ENCODE measurements at regions not wholly inside any gene's neighbourhood (a gene's known extent, or its start where the extent isn't known, plus 50 kb on each side); places are given as distances from the start of the nearest gene placed in this dataset.

DNA sequence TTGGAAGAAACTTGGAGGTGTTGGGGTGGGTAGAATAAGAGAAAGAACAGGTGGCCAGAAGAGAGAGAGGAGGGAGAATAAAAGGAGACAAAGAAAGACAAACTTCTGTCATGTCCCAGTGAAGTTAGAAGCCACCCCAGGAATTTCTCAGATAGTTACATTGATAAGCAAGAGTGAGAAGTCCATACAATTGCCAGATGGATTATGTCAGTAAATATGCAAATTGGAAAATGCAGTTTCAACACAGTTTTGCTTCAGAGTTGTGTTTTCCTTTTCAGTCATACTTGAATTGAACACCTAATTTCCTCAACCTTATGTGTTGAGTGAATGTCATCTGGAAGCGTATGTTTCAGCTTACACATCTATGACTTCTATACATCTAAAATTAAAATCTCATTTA is 139.2 kb downstream of the RXFP2 start:
- Mint-ChIP-seq H3K27ac (peak overlapping the region in 1 of 2 donors; percentile 15), H3K9me3 (no peaks in the 10 kb centered on the region), H3K4me3 (no peak overlapping the region), H3K36me3 (no peaks in the 10 kb centered on the region), H3K4me1 (peaks cover 0 to 14% (median 0%) of the 10 kb centered on the region in 3 donors), H3K27me3 (peaks cover 1 to 4% of the 10 kb centered on the region in 2 donors)
- Histone ChIP-seq H3K36me3 (ENCODE audit: control insufficient read depth in 2 of 2, extremely low read depth in 1 of 2, insufficient read depth in 1 of 2, low read length in 1 of 2) (no peaks in the 10 kb centered on the region), H3K4me1 (ENCODE audit: control insufficient read depth in 1 of 2, extremely low read depth in 1 of 2, insufficient read depth in 2 of 2, low read length in 2 of 2) (peaks cover 0 to 3% of the 10 kb centered on the region in 2 experiments), H3K9me3 (no peaks in the 10 kb centered on the region), H3K27me3 (replicated peaks in 1 of 2; ENCODE audit: control insufficient read depth in 2 of 2, extremely low read depth in 1 of 2, insufficient read depth in 2 of 2, low read length in 1 of 2) (no peaks in the 10 kb centered on the region), H3K27ac (ENCODE audit: low read length) (no peak overlapping the region), H3K4me3 (ENCODE audit: control insufficient read depth in 1 of 2, extremely low read depth in 1 of 2, low read length in 1 of 2) (no peak overlapping the region)
- DNase-seq, result no peak
- POLR2A ChIA-PET, result interaction anchor here in 1 of 2 donors (0.6 kb wide), 1 partner anchor 1507 kb away, joined by 3 read pairs; no protein-coding TSS in a partner anchor
- no peak for ATAC-seq (replicated peaks in 1 of 4)
- no CpG with 5 or more reads among the region's 1 CpG for WGBS (ENCODE audit: insufficient coverage)
- CTCF ChIA-PET, result interaction anchor here in 1 of 2 donors (0.8 kb wide), 1 partner anchor 644 kb away, joined by 3 read pairs; no protein-coding TSS in a partner anchor

DNA sequence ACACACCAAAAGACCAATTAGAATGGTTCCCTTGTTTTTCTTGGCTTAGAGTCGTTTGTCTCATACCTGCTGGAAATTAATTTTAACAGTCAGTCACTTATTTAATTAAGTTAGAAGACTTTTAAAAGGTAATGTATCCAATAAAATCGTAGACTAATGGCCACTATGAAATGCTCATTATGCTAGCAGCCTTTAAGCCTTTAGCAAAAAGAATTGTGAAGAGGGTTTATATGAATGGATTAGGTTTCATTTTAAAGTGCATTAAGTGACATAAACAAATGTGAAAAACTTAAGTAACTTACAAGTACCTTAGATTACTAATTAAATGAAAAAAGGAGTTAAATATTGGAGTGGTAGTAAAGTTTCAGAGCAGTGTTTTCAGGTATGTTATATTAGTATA is 139.6 kb downstream of the RXFP2 start:
- H3K9me3 Mint-ChIP-seq, result no peaks in the 10 kb centered on the region
- no peaks in the 10 kb centered on the region for H3K27me3 ChIP-seq (replicated peaks in 1 of 2; ENCODE audit: control insufficient read depth in 2 of 2, extremely low read depth in 1 of 2, insufficient read depth in 2 of 2, low read length in 1 of 2)
- CTCF ChIA-PET, result no interaction called here

DNA sequence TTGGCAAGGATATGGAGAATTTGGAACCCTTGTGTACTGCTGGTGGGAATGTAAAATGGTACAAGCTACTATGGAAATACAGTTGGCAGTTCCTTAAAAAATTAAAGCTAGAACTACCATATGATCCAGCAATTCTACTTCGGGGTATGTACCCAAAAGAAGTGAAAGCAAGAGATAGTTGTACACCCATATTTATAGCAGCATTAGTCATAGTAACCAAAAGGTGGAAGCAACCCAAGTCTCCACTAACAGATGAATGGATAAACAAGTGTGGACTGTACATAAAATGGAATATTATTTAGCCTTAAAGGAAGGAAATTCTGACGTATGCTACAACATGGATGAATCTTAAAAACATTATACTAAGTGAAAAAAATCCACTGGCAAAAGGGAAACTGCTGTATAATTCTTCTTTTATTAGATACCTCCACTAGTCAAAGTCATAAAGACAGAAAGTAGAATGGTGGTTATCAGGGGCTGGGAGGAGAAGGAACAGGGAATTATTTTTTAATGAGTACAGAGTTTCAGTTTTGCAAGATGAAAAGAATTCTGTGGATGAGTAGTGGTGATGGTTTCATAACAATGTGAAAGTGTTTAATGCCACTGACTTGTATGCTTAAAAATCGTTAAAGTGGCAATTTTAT is 141.6 kb downstream of the RXFP2 start:
- ATAC-seq (replicated peaks in 1 of 4), result no peak
- no peaks in the 10 kb centered on the region for H3K9me3 ChIP-seq
- Mint-ChIP-seq H3K27me3 (peaks cover 0 to 1% of the 10 kb centered on the region in 2 donors), H3K4me1 (peaks cover 0 to 8% (median 0%) of the 10 kb centered on the region in 3 donors), H3K36me3 (no peaks in the 10 kb centered on the region), H3K4me3 (no peak overlapping the region), H3K9me3 (no peaks in the 10 kb centered on the region), H3K27ac (no peak overlapping the region)
- ChIA-PET POLR2A (no interaction called here), CTCF (no interaction called here)
- DNase-seq, result no peak
- no peak overlapping the region for H3K27ac ChIP-seq (ENCODE audit: low read length)
- no peaks in the 10 kb centered on the region for H3K36me3 ChIP-seq (ENCODE audit: control insufficient read depth in 2 of 2, extremely low read depth in 1 of 2, insufficient read depth in 1 of 2, low read length in 1 of 2)
- no CpG with 5 or more reads among the region's 3 CpGs for WGBS (ENCODE audit: insufficient coverage)
- peaks cover 0 to 3% of the 10 kb centered on the region in 2 experiments for H3K4me1 ChIP-seq (ENCODE audit: control insufficient read depth in 1 of 2, extremely low read depth in 1 of 2, insufficient read depth in 2 of 2, low read length in 2 of 2)
- H3K4me3 ChIP-seq (ENCODE audit: control insufficient read depth in 1 of 2, extremely low read depth in 1 of 2, low read length in 1 of 2), result no peak overlapping the region
- no peaks in the 10 kb centered on the region for H3K27me3 ChIP-seq (replicated peaks in 1 of 2; ENCODE audit: control insufficient read depth in 2 of 2, extremely low read depth in 1 of 2, insufficient read depth in 2 of 2, low read length in 1 of 2)

More for the DNA sequence above, 139.6 kb downstream of the RXFP2 start:
- H3K36me3 ChIP-seq (ENCODE audit: control insufficient read depth in 2 of 2, extremely low read depth in 1 of 2, insufficient read depth in 1 of 2, low read length in 1 of 2), result no peaks in the 10 kb centered on the region
- no peaks in the 10 kb centered on the region for H3K9me3 ChIP-seq
- H3K4me1 Mint-ChIP-seq, result peaks cover 0 to 14% (median 0%) of the 10 kb centered on the region in 3 donors
- no CpG with 5 or more reads among the region's 2 CpGs for WGBS (ENCODE audit: insufficient coverage)
- H3K27ac Mint-ChIP-seq, result no peak overlapping the region
- peaks cover 1 to 4% of the 10 kb centered on the region in 2 donors for H3K27me3 Mint-ChIP-seq
- ATAC-seq (replicated peaks in 1 of 4), result no peak
- H3K4me1 ChIP-seq (ENCODE audit: control insufficient read depth in 1 of 2, extremely low read depth in 1 of 2, insufficient read depth in 2 of 2, low read length in 2 of 2), result peaks cover 0 to 3% of the 10 kb centered on the region in 2 experiments
- DNase-seq, result no peak
- H3K36me3 Mint-ChIP-seq, result no peaks in the 10 kb centered on the region
- no peak overlapping the region for H3K27ac ChIP-seq (ENCODE audit: low read length)
- H3K4me3 ChIP-seq (ENCODE audit: control insufficient read depth in 1 of 2, extremely low read depth in 1 of 2, low read length in 1 of 2), result no peak overlapping the region
- no peak overlapping the region for H3K4me3 Mint-ChIP-seq
- POLR2A ChIA-PET, result no interaction called here

DNA sequence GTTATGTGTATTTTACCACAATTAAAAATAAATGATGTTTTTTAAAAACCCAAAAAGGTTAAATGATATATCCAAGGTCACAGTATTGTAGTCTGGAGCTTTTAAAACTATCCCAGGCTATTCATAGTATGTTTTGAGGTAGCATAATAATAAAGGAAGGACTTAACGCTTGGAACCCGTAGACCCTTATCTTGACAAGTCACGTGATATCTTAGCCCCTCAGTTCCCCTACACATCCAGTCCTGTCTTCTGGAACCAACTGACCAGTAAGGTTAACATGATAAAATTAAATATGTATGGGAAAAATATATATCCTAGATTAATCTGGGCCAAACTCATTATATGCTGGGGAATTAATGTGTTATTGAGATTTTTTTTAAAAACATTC is 142.2 kb downstream of the RXFP2 start:
- Mint-ChIP-seq H3K27ac (no peak overlapping the region), H3K36me3 (no peaks in the 10 kb centered on the region), H3K9me3 (no peaks in the 10 kb centered on the region), H3K27me3 (peaks cover 0 to 1% of the 10 kb centered on the region in 2 donors), H3K4me3 (no peak overlapping the region), H3K4me1 (peaks cover 0 to 6% (median 0%) of the 10 kb centered on the region in 3 donors)
- peaks cover 0 to 2% of the 10 kb centered on the region in 2 experiments for H3K4me1 ChIP-seq (ENCODE audit: control insufficient read depth in 1 of 2, extremely low read depth in 1 of 2, insufficient read depth in 2 of 2, low read length in 2 of 2)
- no peaks in the 10 kb centered on the region for H3K9me3 ChIP-seq
- POLR2A ChIA-PET, result no interaction called here
- no peak for DNase-seq
- no peak for ATAC-seq (replicated peaks in 1 of 4)
- no peaks in the 10 kb centered on the region for H3K36me3 ChIP-seq (ENCODE audit: control insufficient read depth in 2 of 2, extremely low read depth in 1 of 2, insufficient read depth in 1 of 2, low read length in 1 of 2)
- no peak overlapping the region for H3K27ac ChIP-seq (ENCODE audit: low read length)
- CTCF ChIA-PET, result no interaction called here
- no peaks in the 10 kb centered on the region for H3K27me3 ChIP-seq (replicated peaks in 1 of 2; ENCODE audit: control insufficient read depth in 2 of 2, extremely low read depth in 1 of 2, insufficient read depth in 2 of 2, low read length in 1 of 2)
- WGBS (ENCODE audit: insufficient coverage), result no CpG with 5 or more reads among the region's 3 CpGs
- no peak overlapping the region for H3K4me3 ChIP-seq (ENCODE audit: control insufficient read depth in 1 of 2, extremely low read depth in 1 of 2, low read length in 1 of 2)

DNA sequence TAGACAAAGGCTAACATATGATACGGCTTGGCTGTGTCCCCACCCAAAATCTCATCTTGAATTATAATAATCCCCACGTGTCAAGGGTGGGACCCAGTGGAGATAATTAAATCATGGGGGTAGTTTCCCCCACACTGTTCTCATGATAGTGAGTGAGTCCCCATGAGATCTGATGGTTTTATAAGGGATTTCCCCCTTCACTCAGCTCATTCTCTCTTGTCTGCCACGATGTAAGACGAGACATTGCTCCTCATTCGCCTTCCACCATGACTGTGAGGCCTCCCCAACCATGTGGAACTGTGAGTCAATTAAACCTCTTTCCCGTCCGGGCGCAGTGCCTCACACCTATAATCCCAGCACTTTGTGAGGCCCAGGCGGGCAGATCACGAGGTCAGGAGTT is 143.5 kb downstream of the RXFP2 start:
- Mint-ChIP-seq H3K27ac (no peak overlapping the region), H3K36me3 (no peaks in the 10 kb centered on the region), H3K9me3 (no peaks in the 10 kb centered on the region), H3K27me3 (peaks cover 0 to under 1% of the 10 kb centered on the region in 2 donors), H3K4me3 (no peak overlapping the region), H3K4me1 (no peaks in the 10 kb centered on the region)
- no peaks in the 10 kb centered on the region for H3K4me1 ChIP-seq (ENCODE audit: control insufficient read depth in 1 of 2, extremely low read depth in 1 of 2, insufficient read depth in 2 of 2, low read length in 2 of 2)
- DNase-seq (no peak), ATAC-seq (replicated peaks in 1 of 4) (no peak)
- H3K4me3 ChIP-seq (ENCODE audit: control insufficient read depth in 1 of 2, extremely low read depth in 1 of 2, low read length in 1 of 2), result no peak overlapping the region
- no peaks in the 10 kb centered on the region for H3K36me3 ChIP-seq (ENCODE audit: control insufficient read depth in 2 of 2, extremely low read depth in 1 of 2, insufficient read depth in 1 of 2, low read length in 1 of 2)
- H3K27ac ChIP-seq (ENCODE audit: low read length), result no peak overlapping the region
- ChIA-PET CTCF (no interaction called here), POLR2A (no interaction called here)
- no peaks in the 10 kb centered on the region for H3K27me3 ChIP-seq (replicated peaks in 1 of 2; ENCODE audit: control insufficient read depth in 2 of 2, extremely low read depth in 1 of 2, insufficient read depth in 2 of 2, low read length in 1 of 2)
- 73% methylated on average over 3 of the region's 10 CpGs for WGBS (ENCODE audit: insufficient coverage)
- no peaks in the 10 kb centered on the region for H3K9me3 ChIP-seq

DNA sequence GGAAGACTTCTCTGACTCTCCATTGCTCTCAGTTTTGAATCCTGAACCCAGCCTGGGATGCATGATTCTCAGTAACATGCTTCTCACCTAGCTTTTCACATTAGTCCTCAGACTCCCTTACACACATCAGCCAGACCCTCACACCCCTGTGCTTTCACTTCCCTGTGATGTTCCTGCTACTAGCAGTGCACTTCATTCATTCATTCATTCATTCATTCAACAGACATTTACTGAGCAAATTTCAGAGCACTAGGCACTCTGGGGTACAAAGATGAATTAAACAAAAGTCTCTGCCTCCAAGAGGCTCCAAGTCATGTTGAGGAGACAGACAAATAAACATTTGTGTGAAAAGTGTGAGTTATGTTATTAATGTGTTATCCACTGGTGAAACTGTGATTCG is 145.2 kb downstream of the RXFP2 start:
- 100% methylated on average over 1 of the region's 1 CpG for WGBS (ENCODE audit: insufficient coverage)
- H3K4me3 Mint-ChIP-seq, result no peak overlapping the region
- CTCF ChIA-PET, result no interaction called here

More for the DNA sequence above, 145.2 kb downstream of the RXFP2 start:
- H3K4me3 ChIP-seq (ENCODE audit: control insufficient read depth in 1 of 2, extremely low read depth in 1 of 2, low read length in 1 of 2), result no peak overlapping the region
- no peak overlapping the region for H3K27ac Mint-ChIP-seq
- H3K36me3 Mint-ChIP-seq, result peaks cover 3% of the 10 kb centered on the region
- no peaks in the 10 kb centered on the region for H3K9me3 Mint-ChIP-seq
- no peaks in the 10 kb centered on the region for H3K4me1 Mint-ChIP-seq
- H3K27me3 Mint-ChIP-seq, result no peaks in the 10 kb centered on the region
- POLR2A ChIA-PET, result no interaction called here
- DNase-seq (no peak), ATAC-seq (replicated peaks in 1 of 4) (no peak)
- H3K4me1 ChIP-seq (ENCODE audit: control insufficient read depth in 1 of 2, extremely low read depth in 1 of 2, insufficient read depth in 2 of 2, low read length in 2 of 2), result no peaks in the 10 kb centered on the region
- no peak overlapping the region for H3K27ac ChIP-seq (ENCODE audit: low read length)
- H3K9me3 ChIP-seq, result no peaks in the 10 kb centered on the region
- H3K27me3 ChIP-seq (replicated peaks in 1 of 2; ENCODE audit: control insufficient read depth in 2 of 2, extremely low read depth in 1 of 2, insufficient read depth in 2 of 2, low read length in 1 of 2), result no peaks in the 10 kb centered on the region
- H3K36me3 ChIP-seq (ENCODE audit: control insufficient read depth in 2 of 2, extremely low read depth in 1 of 2, insufficient read depth in 1 of 2, low read length in 1 of 2), result no peaks in the 10 kb centered on the region
